Nephron progenitor cell (in vitro differentiated cells): ENCODE measurements at regions not wholly inside any gene's neighbourhood (a gene's known extent, or its start where the extent isn't known, plus 50 kb on each side); places are given as distances from the start of the nearest gene placed in this dataset.

Source experiments
- DNase-seq: peaks from one replicate; pipeline ENCODE4 v3.0.0; 2021
- H3K27ac Mint-ChIP-seq: 2 replicates; pipeline ENCODE4 v1.8.0; 2021; ENCODE audit warnings: mild to moderate bottlenecking, moderate library complexity, mixed read lengths
- H3K27me3 Mint-ChIP-seq: 2 replicates; pipeline ENCODE4 v1.8.0; 2021; ENCODE audit warnings: mild to moderate bottlenecking, low read depth, mixed read lengths; ENCODE audit not compliant: poor library complexity
- H3K36me3 Mint-ChIP-seq: 2 replicates; pipeline ENCODE4 v1.8.0; 2021; ENCODE audit warnings: low read depth, mixed read lengths
- H3K4me1 Mint-ChIP-seq: 2 replicates; pipeline ENCODE4 v1.8.0; 2021; ENCODE audit warnings: mixed read lengths
- H3K4me3 Mint-ChIP-seq: 2 replicates; pipeline ENCODE4 v1.8.0; 2021; ENCODE audit warnings: mild to moderate bottlenecking, moderate library complexity, mixed read lengths
- H3K9me3 Mint-ChIP-seq: 2 replicates; pipeline ENCODE4 v1.8.0; 2021; ENCODE audit warnings: mild to moderate bottlenecking, moderate library complexity, mixed read lengths
- CTCF ChIP-seq: fragments of 200-600 bp; sonication (generic); IDR thresholded peaks from 2 replicates; pipeline ENCODE4 v1.5.0; 2021; ENCODE audit warnings: antibody characterized with exemption

- peaks cover 2% of the 10 kb centered on the region for H3K27me3 Mint-ChIP-seq
- DNase-seq = no peak
- H3K4me3 Mint-ChIP-seq = no peak overlapping the region
- peaks cover 29% of the 10 kb centered on the region for H3K9me3 Mint-ChIP-seq
- no peak for TF ChIP-seq CTCF
- H3K36me3 Mint-ChIP-seq = peaks cover 57% of the 10 kb centered on the region
- H3K27ac Mint-ChIP-seq = no peak overlapping the region
- peaks cover 19% of the 10 kb centered on the region for H3K4me1 Mint-ChIP-seq
These were observed 68.9 kb downstream of the FAM217A start for GRCh38 chr6:4010048-4010447.

GRCh38 chr6:4010689-4011090, 68.2 kb downstream of the FAM217A start:
- Mint-ChIP-seq H3K27ac (peak overlapping the region; percentile 24), H3K4me1 (peaks cover 24% of the 10 kb centered on the region), H3K27me3 (no peaks in the 10 kb centered on the region), H3K36me3 (peaks cover 60% of the 10 kb centered on the region), H3K9me3 (peaks cover 30% of the 10 kb centered on the region), H3K4me3 (no peak overlapping the region)
- DNase-seq = no peak
- no peak for TF ChIP-seq CTCF

GRCh38 chr6:4012826-4013225, 66.1 kb downstream of the FAM217A start:
- Mint-ChIP-seq H3K4me1 (peaks cover 38% of the 10 kb centered on the region), H3K9me3 (peaks cover 33% of the 10 kb centered on the region), H3K27ac (no peak overlapping the region), H3K4me3 (peak overlapping the region; percentile 12), H3K27me3 (no peaks in the 10 kb centered on the region), H3K36me3 (peaks cover 62% of the 10 kb centered on the region)
- TF ChIP-seq CTCF = no peak
- DNase-seq = no peak

GRCh38 chr6:4017058-4017739, 61.7 kb downstream of the FAM217A start:
- Mint-ChIP-seq H3K27ac (peak overlapping the region; percentile 100), H3K9me3 (peaks cover 38% of the 10 kb centered on the region)
- DNase-seq = no peak

GRCh38 chr6:4017834-4018170, 61.1 kb downstream of the FAM217A start:
- H3K4me1 Mint-ChIP-seq = peaks cover 50% of the 10 kb centered on the region
- peak overlapping the region; percentile 100 for H3K27ac Mint-ChIP-seq
- no peaks in the 10 kb centered on the region for H3K27me3 Mint-ChIP-seq
- H3K9me3 Mint-ChIP-seq = peaks cover 32% of the 10 kb centered on the region
- no peak for DNase-seq
- peak overlapping the region; percentile 100 for H3K4me3 Mint-ChIP-seq
- TF ChIP-seq CTCF = no peak
- H3K36me3 Mint-ChIP-seq = peaks cover 36% of the 10 kb centered on the region

More at GRCh38 chr6:4017058-4017739, 61.7 kb downstream of the FAM217A start:
- Mint-ChIP-seq H3K4me1 (peaks cover 44% of the 10 kb centered on the region), H3K27me3 (no peaks in the 10 kb centered on the region), H3K36me3 (peaks cover 42% of the 10 kb centered on the region), H3K4me3 (peak overlapping the region; percentile 100)
- TF ChIP-seq CTCF = no peak
